HCT116 (cell line): ENCODE measurements at regions not wholly inside any gene's neighbourhood (a gene's known extent, or its start where the extent isn't known, plus 50 kb on each side); places are given as distances from the start of the nearest gene placed in this dataset.

Experiments
- JUND ChIP-seq: IDR thresholded peaks from 2 replicates; pipeline ENCODE4 v1.6.1; 2012
- YY1 ChIP-seq: IDR thresholded peaks from 2 replicates; pipeline ENCODE4 v1.6.1; 2011; ENCODE audit warnings: low read length, low read depth, moderate library complexity, mild to moderate bottlenecking; ENCODE audit not compliant: insufficient replicate concordance; ENCODE audit errors: extremely low read depth
- TF ChIP-seq, protein P1 (sequence below), 3 experiments: fragments of 200-600 bp in 1 of 3; sonication (generic) in 1 of 3; IDR thresholded peaks in 2 of 3; conservative IDR thresholded peaks in 1 of 3; 2 replicates each; pipeline ENCODE4 v1.5.1; 2012 to 2017; ENCODE audit warnings: low read depth in 2 of 3, low read length in 2 of 3, antibody characterized with exemption in 1 of 3, borderline replicate concordance in 1 of 3, control low read depth in 1 of 3, mild to moderate bottlenecking in 1 of 3, mixed read lengths in 1 of 3, mixed run types in 1 of 3, moderate library complexity in 1 of 3; ENCODE audit not compliant: insufficient read depth in 1 of 3

GRCh38 chr2:234788841-234789240, 163.0 kb upstream of the SH3BP4 start:
- no peak for TF ChIP-seq JUND
- no peak for TF ChIP-seq YY1
- TF ChIP-seq, protein P1, sequence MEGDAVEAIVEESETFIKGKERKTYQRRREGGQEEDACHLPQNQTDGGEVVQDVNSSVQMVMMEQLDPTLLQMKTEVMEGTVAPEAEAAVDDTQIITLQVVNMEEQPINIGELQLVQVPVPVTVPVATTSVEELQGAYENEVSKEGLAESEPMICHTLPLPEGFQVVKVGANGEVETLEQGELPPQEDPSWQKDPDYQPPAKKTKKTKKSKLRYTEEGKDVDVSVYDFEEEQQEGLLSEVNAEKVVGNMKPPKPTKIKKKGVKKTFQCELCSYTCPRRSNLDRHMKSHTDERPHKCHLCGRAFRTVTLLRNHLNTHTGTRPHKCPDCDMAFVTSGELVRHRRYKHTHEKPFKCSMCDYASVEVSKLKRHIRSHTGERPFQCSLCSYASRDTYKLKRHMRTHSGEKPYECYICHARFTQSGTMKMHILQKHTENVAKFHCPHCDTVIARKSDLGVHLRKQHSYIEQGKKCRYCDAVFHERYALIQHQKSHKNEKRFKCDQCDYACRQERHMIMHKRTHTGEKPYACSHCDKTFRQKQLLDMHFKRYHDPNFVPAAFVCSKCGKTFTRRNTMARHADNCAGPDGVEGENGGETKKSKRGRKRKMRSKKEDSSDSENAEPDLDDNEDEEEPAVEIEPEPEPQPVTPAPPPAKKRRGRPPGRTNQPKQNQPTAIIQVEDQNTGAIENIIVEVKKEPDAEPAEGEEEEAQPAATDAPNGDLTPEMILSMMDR (IDR thresholded peaks at IDR 0.05 in 2 of 3, conservative IDR thresholded peaks at IDR 0.05 in 1 of 3; ENCODE audit: borderline replicate concordance in 1 of 3, insufficient read depth in 1 of 3, low read depth in 2 of 3, low read length in 2 of 3), result no peak
